Mucosa of descending colon (tissue), 3 donors: ENCODE measurements at regions not wholly inside any gene's neighbourhood (a gene's known extent, or its start where the extent isn't known, plus 50 kb on each side); places are given as distances from the start of the nearest gene placed in this dataset.

Source experiments
- ATAC-seq: fragments of 200-7000 bp; cut with Tn5 transposase; one replicate; pipeline ENCODE4 v1.9.1; 2020; ENCODE audit warnings: mild to moderate bottlenecking, moderate library complexity
- DNase-seq, 3 donors: peaks; one replicate each; pipeline ENCODE4 v3.0.0-alpha.2; 2020
- H3K36me3 ChIP-seq: fragments of 200-600 bp; one replicate; pipeline ENCODE4 v1.8.0; 2021; ENCODE audit warnings: low read depth, mild to moderate bottlenecking
- H3K4me1 ChIP-seq: fragments of 200-600 bp; one replicate; pipeline ENCODE4 v1.8.0; 2021; ENCODE audit warnings: low read depth, mild to moderate bottlenecking
- H3K4me3 ChIP-seq: fragments of 200-600 bp; one replicate; pipeline ENCODE4 v1.8.0; 2021; ENCODE audit warnings: mild to moderate bottlenecking
- H3K9me3 ChIP-seq: fragments of 200-600 bp; one replicate; pipeline ENCODE4 v1.8.0; 2021; ENCODE audit warnings: mild to moderate bottlenecking
- CTCF ChIP-seq: fragments of 200-600 bp; IDR thresholded peaks from one replicate; pipeline ENCODE4 v1.8.0; 2022; ENCODE audit warnings: antibody characterized with exemption, mild to moderate bottlenecking
- intact Hi-C, 2 donors: fragments of 100-400 bp; cut with DNase I in 1 of 2; cut with micrococcal nuclease in 1 of 2; formaldehyde crosslinking; loops; one replicate each; pipeline versions ENCODE4 v1.11.0 to v1.11.1; 2022; cut with DNase I, micrococcal nuclease
- donor health status: DM: no; HTN: no; CAD: no; lungs with moderate emphysema.
- donor health status: DM: no; HTN: no; CAD: no.
- donor health status: DM: no; HTN: yes; CAD: no.

GRCh38 chr2:856456-856855 is 94.2 kb upstream of the SNTG2 start:
- no peak for DNase-seq
- no peaks in the 10 kb centered on the region for H3K36me3 ChIP-seq
- no peaks in the 10 kb centered on the region for H3K4me1 ChIP-seq
- no peak for ATAC-seq
- H3K9me3 ChIP-seq = no peaks in the 10 kb centered on the region
- no peak for TF ChIP-seq CTCF
- intact Hi-C loops = loop anchor here in 1 of 2 donors (10.0 kb wide), 1 partner anchor 688 kb away; no protein-coding TSS in a partner anchor
- no peak overlapping the region for H3K4me3 ChIP-seq

GRCh38 chr2:856041-856440 is 94.6 kb upstream of the SNTG2 start:
- Histone ChIP-seq H3K4me1 (no peaks in the 10 kb centered on the region), H3K9me3 (no peaks in the 10 kb centered on the region), H3K36me3 (no peaks in the 10 kb centered on the region), H3K4me3 (no peak overlapping the region)
- intact Hi-C loops = loop anchor here in 1 of 2 donors (10.0 kb wide), 1 partner anchor 689 kb away; no protein-coding TSS in a partner anchor
- DNase-seq = no peak
- no peak for TF ChIP-seq CTCF
- no peak for ATAC-seq

DNA sequence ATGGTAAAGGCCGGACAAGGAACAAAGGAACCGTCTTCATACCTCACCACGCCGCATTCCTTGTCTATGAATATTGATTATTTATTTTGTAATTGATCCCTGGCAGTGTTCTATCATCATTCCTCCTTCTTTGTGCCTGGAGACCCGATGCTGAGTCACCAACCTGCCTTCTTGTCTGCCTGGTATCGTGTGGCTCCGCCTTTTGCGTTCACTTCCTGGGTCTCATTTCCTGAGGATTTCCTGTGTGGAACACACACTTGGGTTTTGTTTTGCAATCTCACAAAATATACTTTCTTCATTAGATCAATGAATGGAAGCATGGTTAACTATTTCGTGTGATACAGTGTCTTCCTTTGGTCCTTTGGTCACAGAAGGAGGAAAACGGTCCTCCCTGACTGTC is 95.5 kb upstream of the SNTG2 start:
- Histone ChIP-seq H3K4me3 (no peak overlapping the region), H3K36me3 (no peaks in the 10 kb centered on the region), H3K9me3 (no peaks in the 10 kb centered on the region), H3K4me1 (no peaks in the 10 kb centered on the region)
- DNase-seq = no peak
- TF ChIP-seq CTCF = no peak
- ATAC-seq = no peak
- intact Hi-C loops = loop anchor here in 1 of 2 donors (10.0 kb wide), 1 partner anchor 690 kb away; no protein-coding TSS in a partner anchor

DNA sequence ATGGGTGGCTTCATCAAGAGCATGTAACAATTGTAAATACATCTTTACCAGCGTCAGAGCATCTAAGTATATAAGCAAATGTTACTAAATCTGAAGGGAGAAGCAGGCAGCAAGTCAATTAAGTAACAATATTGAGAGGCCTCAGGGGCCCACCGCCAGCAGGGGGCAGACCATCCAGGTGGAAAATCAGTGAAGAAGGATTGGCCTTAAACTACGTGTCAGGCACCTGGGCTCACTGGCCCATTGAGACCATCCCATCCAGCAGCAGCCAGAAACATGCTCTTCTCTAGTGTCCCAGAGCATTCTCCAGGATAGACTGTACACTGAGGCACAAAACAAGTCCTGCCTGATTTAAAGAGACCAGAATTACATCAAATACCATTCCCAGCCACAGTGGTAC is 96.2 kb upstream of the SNTG2 start:
- DNase-seq (peak in 2 of 3 donors; percentile 78 to 85), ATAC-seq (peak; percentile 73)
- intact Hi-C loops = loop anchor here in 1 of 2 donors (10.0 kb wide), 1 partner anchor 690 kb away; no protein-coding TSS in a partner anchor

GRCh38 chr2:853203-853870 is 97.3 kb upstream of the SNTG2 start:
- no peak overlapping the region for H3K4me3 ChIP-seq
- H3K36me3 ChIP-seq = no peaks in the 10 kb centered on the region
- H3K9me3 ChIP-seq = no peaks in the 10 kb centered on the region
- intact Hi-C loops = loop anchor here in 1 of 2 donors (10.0 kb wide), 1 partner anchor 691 kb away; no protein-coding TSS in a partner anchor
- no peaks in the 10 kb centered on the region for H3K4me1 ChIP-seq
- TF ChIP-seq CTCF = no peak
- ATAC-seq (no peak), DNase-seq (no peak)

More for the DNA sequence above, 96.2 kb upstream of the SNTG2 start:
- Histone ChIP-seq H3K9me3 (no peaks in the 10 kb centered on the region), H3K4me1 (no peaks in the 10 kb centered on the region), H3K4me3 (no peak overlapping the region), H3K36me3 (no peaks in the 10 kb centered on the region)
- TF ChIP-seq CTCF = peak; percentile 44
